ENCODE measurements at regions not wholly inside any gene's neighbourhood (a gene's known extent, or its start where the extent isn't known, plus 50 kb on each side); places are given as distances from the start of the nearest gene placed in this dataset.

- no peak for TF ChIP-seq POLR2A (IDR thresholded peaks at IDR 0.05)
- TF ChIP-seq, protein P1, sequence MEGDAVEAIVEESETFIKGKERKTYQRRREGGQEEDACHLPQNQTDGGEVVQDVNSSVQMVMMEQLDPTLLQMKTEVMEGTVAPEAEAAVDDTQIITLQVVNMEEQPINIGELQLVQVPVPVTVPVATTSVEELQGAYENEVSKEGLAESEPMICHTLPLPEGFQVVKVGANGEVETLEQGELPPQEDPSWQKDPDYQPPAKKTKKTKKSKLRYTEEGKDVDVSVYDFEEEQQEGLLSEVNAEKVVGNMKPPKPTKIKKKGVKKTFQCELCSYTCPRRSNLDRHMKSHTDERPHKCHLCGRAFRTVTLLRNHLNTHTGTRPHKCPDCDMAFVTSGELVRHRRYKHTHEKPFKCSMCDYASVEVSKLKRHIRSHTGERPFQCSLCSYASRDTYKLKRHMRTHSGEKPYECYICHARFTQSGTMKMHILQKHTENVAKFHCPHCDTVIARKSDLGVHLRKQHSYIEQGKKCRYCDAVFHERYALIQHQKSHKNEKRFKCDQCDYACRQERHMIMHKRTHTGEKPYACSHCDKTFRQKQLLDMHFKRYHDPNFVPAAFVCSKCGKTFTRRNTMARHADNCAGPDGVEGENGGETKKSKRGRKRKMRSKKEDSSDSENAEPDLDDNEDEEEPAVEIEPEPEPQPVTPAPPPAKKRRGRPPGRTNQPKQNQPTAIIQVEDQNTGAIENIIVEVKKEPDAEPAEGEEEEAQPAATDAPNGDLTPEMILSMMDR (IDR thresholded peaks at IDR 0.05): no peak
Measured at GRCh38 chr5:74541381-74541781, 99.1 kb downstream of the ENC1 start.
